IgD-negative memory B cell (primary cell): ENCODE measurements at regions not wholly inside any gene's neighbourhood (a gene's known extent, or its start where the extent isn't known, plus 50 kb on each side); places are given as distances from the start of the nearest gene placed in this dataset.
A peak's percentile ranks its signal among the peaks of the same experiment; 100 is the strongest.

ENCODE experiments used
- H3K27ac Mint-ChIP-seq, 3 donors: one replicate each; pipeline ENCODE4 v1.8.0; 2020 to 2022; ENCODE audit warnings: mild to moderate bottlenecking in 3 of 3, mixed read lengths in 3 of 3, moderate library complexity in 1 of 3
- H3K27me3 Mint-ChIP-seq: one replicate; pipeline ENCODE4 v1.8.0; 2021; ENCODE audit warnings: mixed read lengths
- H3K36me3 Mint-ChIP-seq: one replicate; pipeline ENCODE4 v1.8.0; 2020; ENCODE audit warnings: mild to moderate bottlenecking, mixed read lengths
- H3K4me1 Mint-ChIP-seq, 3 donors: one replicate each; pipeline ENCODE4 v1.8.0; 2020 to 2022; ENCODE audit warnings: mixed read lengths in 3 of 3, mild to moderate bottlenecking in 1 of 3
- H3K4me3 Mint-ChIP-seq, 4 donors: one replicate each; pipeline ENCODE4 v1.8.0; 2020 to 2022; ENCODE audit warnings: mild to moderate bottlenecking in 4 of 4, mixed read lengths in 4 of 4, moderate library complexity in 3 of 4
- H3K9me3 Mint-ChIP-seq, 3 donors: one replicate each; pipeline ENCODE4 v1.8.0; 2020 to 2021; ENCODE audit warnings: mixed read lengths in 3 of 3, mild to moderate bottlenecking in 1 of 3

DNA sequence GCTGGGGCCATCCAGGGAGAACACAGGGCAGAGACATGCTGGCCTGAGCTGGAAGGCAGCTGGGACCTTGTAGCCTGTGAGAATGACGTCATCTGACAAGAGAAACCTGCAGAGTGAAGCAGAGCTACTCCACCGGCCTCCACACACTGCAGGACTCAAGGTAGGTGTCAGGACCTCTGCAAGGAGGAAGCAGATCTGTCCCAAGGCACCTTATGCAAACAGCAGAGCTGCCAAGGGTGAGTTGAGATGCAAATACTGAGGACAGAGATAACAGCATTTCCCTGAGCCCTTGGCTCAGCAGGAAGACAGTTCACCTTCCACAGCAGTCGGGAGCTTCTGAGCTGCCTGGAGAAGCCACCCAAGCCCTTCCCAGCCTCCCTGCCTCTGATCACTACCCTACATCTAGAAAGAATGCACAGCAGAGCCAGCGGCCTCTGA lies 51.9 kb upstream of the IGSF9B start:
- peaks cover 7% of the 10 kb centered on the region for H3K27me3 Mint-ChIP-seq
- H3K36me3 Mint-ChIP-seq, result no peaks in the 10 kb centered on the region
- no peaks in the 10 kb centered on the region for H3K9me3 Mint-ChIP-seq
- no peak overlapping the region for H3K27ac Mint-ChIP-seq
- H3K4me3 Mint-ChIP-seq, result peak overlapping the region in 1 of 4 donors; percentile 73
- H3K4me1 Mint-ChIP-seq, result peaks cover 9 to 12% (median 12%) of the 10 kb centered on the region in 3 donors

DNA sequence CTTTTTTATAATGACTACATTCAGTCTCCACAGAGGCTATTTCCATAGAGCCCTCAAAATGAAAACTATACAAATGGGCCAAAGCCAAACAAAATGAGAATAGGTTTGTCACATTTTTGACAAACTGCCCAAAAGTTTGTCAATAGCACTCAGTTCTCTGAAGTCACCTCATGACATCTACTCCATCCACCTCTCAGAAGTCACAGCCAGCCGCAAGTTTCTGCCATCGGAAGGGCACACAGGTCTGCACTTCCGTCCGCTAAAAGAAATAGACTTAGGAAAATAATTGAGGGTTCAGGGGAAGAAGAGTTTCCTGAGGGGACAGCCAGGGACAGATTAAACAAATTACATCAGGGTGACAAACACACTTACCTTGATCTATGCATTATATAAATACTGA lies 55.4 kb upstream of the JAM3 start:
- no peak overlapping the region for H3K27ac Mint-ChIP-seq
- H3K9me3 Mint-ChIP-seq, result peaks cover 0 to 5% (median 0%) of the 10 kb centered on the region in 3 donors
- no peak overlapping the region for H3K4me3 Mint-ChIP-seq
- peaks cover 14% of the 10 kb centered on the region for H3K27me3 Mint-ChIP-seq
- H3K36me3 Mint-ChIP-seq, result no peaks in the 10 kb centered on the region
- peaks cover 7 to 9% (median 7%) of the 10 kb centered on the region in 3 donors for H3K4me1 Mint-ChIP-seq

DNA sequence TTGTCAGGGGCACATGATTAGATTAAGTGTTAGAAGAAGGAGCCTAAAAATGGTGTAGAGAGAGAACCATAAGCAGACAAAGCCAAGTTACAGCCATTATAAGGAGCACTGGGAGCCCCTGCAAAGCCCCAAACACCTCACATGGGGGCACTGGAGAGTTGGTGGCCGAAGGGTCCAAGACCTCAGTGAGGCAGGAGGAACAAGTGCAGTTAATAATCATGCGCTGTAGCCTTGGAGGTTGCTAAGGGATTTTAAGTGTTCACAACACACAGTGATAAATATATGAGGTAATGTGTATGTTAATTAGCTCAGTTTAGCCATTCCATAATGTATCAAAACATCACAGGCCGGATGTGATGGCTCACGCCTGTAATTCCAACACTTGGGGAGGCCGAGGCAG lies 54.4 kb upstream of the JAM3 start:
- Mint-ChIP-seq H3K27me3 (peaks cover 15% of the 10 kb centered on the region), H3K36me3 (no peaks in the 10 kb centered on the region), H3K4me3 (no peak overlapping the region), H3K9me3 (peaks cover 0 to 5% (median 0%) of the 10 kb centered on the region in 3 donors), H3K4me1 (peaks cover 0 to 1% (median 0%) of the 10 kb centered on the region in 3 donors), H3K27ac (no peak overlapping the region)

DNA sequence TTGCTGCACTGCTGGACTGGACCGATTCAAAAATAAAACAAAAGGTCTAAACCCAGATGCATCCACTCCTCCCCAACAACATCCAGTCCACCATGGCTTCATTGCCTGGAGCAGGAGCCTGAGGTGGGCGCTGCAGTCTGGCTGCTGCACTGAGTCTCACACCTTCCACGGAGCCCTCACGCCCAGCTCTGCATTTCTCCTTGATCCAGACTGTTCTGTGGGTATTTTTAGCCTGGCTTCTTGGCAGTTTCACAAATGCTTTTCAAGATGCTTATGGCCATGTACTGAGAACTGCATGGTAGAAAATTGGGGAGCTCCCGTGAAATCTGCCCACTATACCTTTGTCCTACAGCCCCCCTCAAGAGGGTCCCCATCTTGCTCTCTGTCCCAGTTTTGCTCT lies 53.3 kb upstream of the JAM3 start:
- peaks cover 12% of the 10 kb centered on the region for H3K27me3 Mint-ChIP-seq
- no peak overlapping the region for H3K4me3 Mint-ChIP-seq
- peaks cover 0 to 4% (median 0%) of the 10 kb centered on the region in 3 donors for H3K4me1 Mint-ChIP-seq
- peaks cover 0 to 5% (median 0%) of the 10 kb centered on the region in 3 donors for H3K9me3 Mint-ChIP-seq
- H3K27ac Mint-ChIP-seq, result no peak overlapping the region
- H3K36me3 Mint-ChIP-seq, result no peaks in the 10 kb centered on the region

DNA sequence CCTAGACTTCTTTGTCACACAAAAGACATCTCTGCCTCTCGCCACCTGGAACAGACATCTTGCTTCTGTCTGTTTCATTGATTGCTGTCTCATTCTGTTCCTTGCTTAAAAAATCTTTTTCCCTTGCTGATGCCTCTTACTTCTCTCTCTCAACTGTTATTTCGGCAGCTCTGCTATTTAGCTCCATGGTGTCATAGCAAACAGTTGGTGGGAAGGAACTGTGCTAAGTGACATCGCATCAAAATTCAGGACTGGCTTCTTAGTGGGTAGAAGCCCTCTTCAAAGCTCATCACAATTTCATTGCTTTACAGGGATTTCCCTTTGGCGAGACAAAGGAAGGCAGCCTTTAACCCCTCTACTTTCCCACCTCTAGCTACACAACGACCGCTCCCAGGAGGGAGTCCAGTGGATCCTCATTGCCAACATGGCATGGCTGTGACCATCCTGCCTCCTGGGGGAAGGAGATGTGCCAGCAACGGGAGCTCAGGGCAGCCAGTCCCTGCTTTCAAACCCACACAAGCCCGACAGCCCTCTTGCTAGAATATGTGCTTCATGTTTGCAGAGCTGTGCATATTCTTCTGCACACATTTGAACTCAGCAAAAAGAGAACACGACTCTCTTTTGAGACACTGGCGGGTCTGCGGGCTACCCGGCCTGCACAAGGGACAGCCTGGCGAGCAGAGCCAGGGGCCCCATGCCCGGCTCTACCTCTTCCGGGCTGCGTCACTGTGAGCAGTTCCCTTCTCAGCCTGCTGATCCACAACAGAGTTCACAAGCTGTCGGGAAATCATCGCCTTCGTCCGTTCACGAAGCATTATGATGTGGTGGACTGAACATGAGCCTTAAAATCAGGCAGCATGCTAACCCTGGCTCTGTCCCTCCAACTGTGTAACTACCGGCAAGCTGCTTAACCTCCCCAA lies 51.1 kb upstream of the JAM3 start:
- peaks cover 18% of the 10 kb centered on the region for H3K27me3 Mint-ChIP-seq
- no peak overlapping the region for H3K27ac Mint-ChIP-seq
- H3K4me1 Mint-ChIP-seq, result peaks cover 0 to 3% (median 0%) of the 10 kb centered on the region in 3 donors
- no peaks in the 10 kb centered on the region for H3K36me3 Mint-ChIP-seq
- H3K4me3 Mint-ChIP-seq, result no peak overlapping the region
- H3K9me3 Mint-ChIP-seq, result peaks cover 0 to 5% (median 0%) of the 10 kb centered on the region in 3 donors
